K562 (cell line): ENCODE measurements at regions not wholly inside any gene's neighbourhood (a gene's known extent, or its start where the extent isn't known, plus 50 kb on each side); places are given as distances from the start of the nearest gene placed in this dataset.

Experiments
- ATAC-seq: fragments of 200-7000 bp; cut with Tn5 transposase; 3 replicates; pipeline ENCODE4 v1.9.1; 2020; ENCODE audit warnings: moderate library complexity
- BruUV-seq: library from RNA; stranded (reverse); fragments of 400-500 nt; replicated peaks from 2 replicates; lab custom pipeline; 2021; lab: Mats Ljungman, UMichigan
- CTCF ChIA-PET: fragments of 300-600 bp; formaldehyde crosslinking; extraction: SDS; loops from one replicate; lab custom pipeline; 2021; ENCODE audit warnings: low intra/inter-chr PET ratio; lab: Yijun Ruan, JAX
- POLR2A ChIA-PET: fragments of 300-600, 350-650 bp; sonication (Branson Sonifier 250); formaldehyde crosslinking; extraction: SDS; loops from one replicate; lab custom pipeline; 2021; ENCODE audit warnings: antibody characterized with exemption, inconsistent platforms; lab: Yijun Ruan, JAX
- DNase-seq, 4 experiments: peaks; one replicate each; pipeline versions ENCODE4 v3.0.0 to v3.0.0-alpha.2; 2011 to 2018; ENCODE audit warnings: low spot score in 3 of 4, mixed read lengths in 3 of 4; ENCODE audit errors: extremely low read depth in 1 of 4
- FAIRE-seq: peaks from 2 replicates; lab custom pipeline; 2011; peaks lifted over from hg19 to GRCh38; lab: Jason Lieb, UNC
- H2AFZ ChIP-seq: 2 replicates; pipeline ENCODE4 v1.6.0; 2011; ENCODE audit warnings: low read depth, low read length, control low read depth, inconsistent platforms
- H3K27ac ChIP-seq: fragments of 200-600 bp; 3 replicates; pipeline ENCODE4 v1.8.0; 2011; ENCODE audit warnings: low read depth, mild to moderate bottlenecking, control low read depth, inconsistent platforms, low read length, moderate library complexity, mixed read lengths; ENCODE audit errors: extremely low read depth
- H3K27me3 ChIP-seq, 2 experiments: fragments of 300-600 bp in 1 of 2; 2 replicates in 1 of 2; 3 replicates in 1 of 2; pipeline versions ENCODE4 v1.6.0 to v1.8.0; 2011; ENCODE audit warnings: inconsistent platforms in 2 of 2, low read length in 2 of 2, mild to moderate bottlenecking in 1 of 2, mixed read lengths in 1 of 2, moderate library complexity in 1 of 2; ENCODE audit not compliant: control insufficient read depth in 2 of 2, insufficient read depth in 2 of 2
- H3K36me3 ChIP-seq: fragments of 300-600 bp; 3 replicates; pipeline ENCODE4 v1.8.0; 2011; ENCODE audit warnings: mild to moderate bottlenecking, low read length, inconsistent platforms; ENCODE audit not compliant: control insufficient read depth, insufficient read depth
- H3K4me1 ChIP-seq, 2 experiments: fragments of 200-600 bp in 1 of 2; replicated peaks in 1 of 2; 2 replicates in 1 of 2; 3 replicates in 1 of 2; pipeline versions ENCODE4 v1.5.1 to v1.8.0; 2011; ENCODE audit warnings: inconsistent platforms in 2 of 2, low read length in 2 of 2, mild to moderate bottlenecking in 1 of 2, mixed read lengths in 1 of 2, moderate library complexity in 1 of 2; ENCODE audit not compliant: control insufficient read depth in 2 of 2, insufficient read depth in 2 of 2
- H3K4me2 ChIP-seq: 2 replicates; pipeline ENCODE4 v1.6.1; 2011; ENCODE audit warnings: low read length, control low read depth, inconsistent platforms, mixed read lengths; ENCODE audit not compliant: insufficient read depth
- H3K4me3 ChIP-seq: fragments of 200-600 bp; sonication (generic), shearing (Covaris generic); 2 replicates; pipeline ENCODE4 v1.5.1; 2016; ENCODE audit warnings: control low read depth, inconsistent platforms
- H3K79me2 ChIP-seq: fragments of 200-600 bp; 3 replicates; pipeline ENCODE4 v1.8.0; 2011; ENCODE audit warnings: low read length, inconsistent platforms; ENCODE audit not compliant: control insufficient read depth, insufficient read depth
- H3K9ac ChIP-seq, 2 experiments: 2 replicates each; pipeline versions ENCODE4 v1.6.0 to v1.6.1; 2011; ENCODE audit warnings: low read depth in 2 of 2, low read length in 2 of 2, control low read depth in 1 of 2, inconsistent platforms in 1 of 2, mild to moderate bottlenecking in 1 of 2, mixed read lengths in 1 of 2; ENCODE audit not compliant: insufficient read depth in 1 of 2
- H3K9me1 ChIP-seq: one replicate; pipeline ENCODE4 v1.6.0; 2011; ENCODE audit warnings: inconsistent platforms, mild to moderate bottlenecking, low read length, moderate library complexity; ENCODE audit not compliant: control insufficient read depth, insufficient read depth
- H3K9me3 ChIP-seq: replicated peaks from 2 replicates; pipeline ENCODE4 v1.5.1; 2011; ENCODE audit warnings: low read depth, low read length, inconsistent platforms; ENCODE audit not compliant: control insufficient read depth, insufficient read depth
- H4K20me1 ChIP-seq: replicated peaks from 2 replicates; pipeline ENCODE4 v1.6.1; 2011; ENCODE audit warnings: low read length, inconsistent platforms, mixed read lengths; ENCODE audit not compliant: control insufficient read depth, insufficient read depth
- CBX5 ChIP-seq: IDR thresholded peaks from 2 replicates; pipeline ENCODE4 v1.6.1; 2014; ENCODE audit warnings: low read depth, borderline replicate concordance
- HDAC2 ChIP-seq: fragments of 450-650 bp; IDR thresholded peaks from 2 replicates; pipeline ENCODE4 v1.6.1; 2016; ENCODE audit warnings: mild to moderate bottlenecking
- NUFIP1 ChIP-seq: fragments of 450-650 bp; IDR thresholded peaks from 2 replicates; pipeline ENCODE4 v1.6.1; 2018; ENCODE audit not compliant: partially characterized antibody
- XRCC4 ChIP-seq: IDR thresholded peaks from one replicate; pipeline ENCODE4 v1.6.1; 2011; ENCODE audit not compliant: insufficient read depth, insufficient read length; ENCODE audit errors: extremely low read depth
- ZNF140 ChIP-seq: fragments of 250-450 bp; sonication (Bioruptor Pico); IDR thresholded peaks from 2 replicates; pipeline ENCODE4 v1.8.0; 2021; ENCODE audit warnings: moderate library complexity, mild to moderate bottlenecking, inconsistent platforms
- ZNF699 ChIP-seq: fragments of 250-450 bp; sonication (Bioruptor Pico); IDR thresholded peaks from 2 replicates; pipeline ENCODE4 v1.8.0; 2021; ENCODE audit warnings: mild to moderate bottlenecking, moderate library complexity; ENCODE audit not compliant: insufficient replicate concordance
- WGBS: fragments of 100-300 bp; shearing (Covaris generic); methylation state at CpG from one replicate; pipeline ENCODE4 v1.1.6; 2016; ENCODE audit warnings: low coverage, mixed read lengths; ENCODE audit not compliant: insufficient coverage; ENCODE audit errors: missing lambda C conversion rate; 5-methylcytosine and 5-hydroxymethylcytosine counted together
- in situ Hi-C: fragments of 300-500 bp; cut with MboI; formaldehyde crosslinking; loops from 4 replicates; pipeline ENCODE4 v1.15.0; 2018; ENCODE audit warnings: inconsistent platforms, mixed read lengths
- intact Hi-C: fragments of 100-400 bp; cut with micrococcal nuclease; formaldehyde crosslinking; loops from 2 replicates; pipeline ENCODE4 v1.14.2; 2022
- TF ChIP-seq, protein P1 (sequence below): fragments of 250-450 bp; sonication (Bioruptor Pico); IDR thresholded peaks from 2 replicates; pipeline ENCODE4 v1.5.0; 2020; ENCODE audit warnings: mild to moderate bottlenecking, borderline replicate concordance
- TF ChIP-seq, protein P2 (sequence below): fragments of 250-450 bp; sonication (Bioruptor Pico); IDR thresholded peaks from 2 replicates; pipeline ENCODE4 v1.9.0; 2021; ENCODE audit warnings: mild to moderate bottlenecking, inconsistent platforms
- TF ChIP-seq, protein P3 (sequence below), 2 experiments: IDR thresholded peaks in 1 of 2; conservative IDR thresholded peaks in 1 of 2; 2 replicates each; pipeline ENCODE4 v1.6.1; 2016; ENCODE audit warnings: low read depth in 2 of 2, mild to moderate bottlenecking in 1 of 2, missing compliant biosample characterization in 1 of 2, missing genetic modification characterization in 1 of 2, moderate library complexity in 1 of 2
- TF ChIP-seq, protein P4 (sequence below): fragments of 450-650 bp; IDR thresholded peaks from one replicate; pipeline ENCODE4 v1.6.1; 2018; ENCODE audit warnings: mild to moderate bottlenecking, moderate library complexity; ENCODE audit not compliant: partially characterized antibody

DNA sequence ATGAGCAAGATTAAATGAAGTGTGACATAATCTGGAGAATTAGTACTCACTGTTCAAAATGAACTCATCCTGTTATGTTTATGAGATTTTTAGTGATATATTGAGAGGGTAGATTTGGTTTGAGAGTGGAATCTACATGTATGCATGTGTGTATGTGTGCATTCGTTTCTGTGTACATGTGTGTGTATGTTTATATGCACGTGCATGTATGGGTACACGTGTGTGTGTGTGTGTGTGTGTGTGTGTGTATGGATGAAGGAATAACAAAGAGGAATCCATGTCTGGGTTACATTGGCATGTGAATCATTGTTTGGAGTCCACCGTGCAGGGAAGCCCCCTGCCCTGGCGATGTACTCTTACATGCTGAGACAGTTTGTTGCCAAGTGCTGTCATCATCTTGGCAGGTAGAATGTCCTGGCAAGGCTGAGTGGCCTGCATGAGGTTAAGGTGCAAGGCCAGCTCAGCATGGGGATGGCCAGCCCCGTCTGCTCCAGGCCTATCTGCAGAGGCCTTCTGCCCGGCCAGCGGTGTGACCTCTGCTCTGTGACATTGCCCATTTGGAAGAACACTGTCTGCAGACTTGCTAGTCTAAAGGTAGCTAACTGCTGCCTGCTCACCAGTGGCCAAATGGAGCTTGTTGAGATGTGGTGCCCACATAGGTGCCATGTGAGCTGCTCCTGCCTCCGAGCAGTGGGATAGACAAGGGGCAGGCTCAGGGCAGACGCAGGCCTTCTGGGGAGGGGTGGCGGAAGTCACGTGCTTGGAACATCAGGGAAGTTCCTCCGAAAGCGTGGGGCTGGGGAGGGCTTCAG lies 222.3 kb downstream of the TEX29 start:
- FAIRE-seq = no peak
- no peak overlapping the region for H3K4me2 ChIP-seq
- no peak for DNase-seq
- H3K36me3 ChIP-seq = no peaks in the 10 kb centered on the region
- peaks cover 0 to 29% of the 10 kb centered on the region in 2 experiments; a peak in 2 of 5 replicates for H3K27me3 ChIP-seq
- no peak overlapping the region for H3K9ac ChIP-seq
- H3K27ac ChIP-seq = no peak overlapping the region
- no peaks in the 10 kb centered on the region for H3K4me1 ChIP-seq
- no peak for ATAC-seq
- in situ Hi-C loops (no loop called here), intact Hi-C loops (no loop called here)
- 1% methylated on average over 14 of the region's 14 CpGs for WGBS
- no peak overlapping the region for H2AFZ ChIP-seq
- H3K9me1 ChIP-seq = no peaks in the 10 kb centered on the region
- POLR2A ChIA-PET = interaction anchor here (0.7 kb wide), 1 partner anchor 15 kb away, joined by 3 read pairs; no protein-coding TSS in a partner anchor
- H4K20me1 ChIP-seq = no peaks in the 10 kb centered on the region
- no peak overlapping the region for H3K4me3 ChIP-seq
- CTCF ChIA-PET = no interaction called here
- no TSS peak for BruUV-seq
- no peaks in the 10 kb centered on the region for H3K9me3 ChIP-seq
- no peaks in the 10 kb centered on the region for H3K79me2 ChIP-seq
- TF ChIP-seq, protein P1, sequence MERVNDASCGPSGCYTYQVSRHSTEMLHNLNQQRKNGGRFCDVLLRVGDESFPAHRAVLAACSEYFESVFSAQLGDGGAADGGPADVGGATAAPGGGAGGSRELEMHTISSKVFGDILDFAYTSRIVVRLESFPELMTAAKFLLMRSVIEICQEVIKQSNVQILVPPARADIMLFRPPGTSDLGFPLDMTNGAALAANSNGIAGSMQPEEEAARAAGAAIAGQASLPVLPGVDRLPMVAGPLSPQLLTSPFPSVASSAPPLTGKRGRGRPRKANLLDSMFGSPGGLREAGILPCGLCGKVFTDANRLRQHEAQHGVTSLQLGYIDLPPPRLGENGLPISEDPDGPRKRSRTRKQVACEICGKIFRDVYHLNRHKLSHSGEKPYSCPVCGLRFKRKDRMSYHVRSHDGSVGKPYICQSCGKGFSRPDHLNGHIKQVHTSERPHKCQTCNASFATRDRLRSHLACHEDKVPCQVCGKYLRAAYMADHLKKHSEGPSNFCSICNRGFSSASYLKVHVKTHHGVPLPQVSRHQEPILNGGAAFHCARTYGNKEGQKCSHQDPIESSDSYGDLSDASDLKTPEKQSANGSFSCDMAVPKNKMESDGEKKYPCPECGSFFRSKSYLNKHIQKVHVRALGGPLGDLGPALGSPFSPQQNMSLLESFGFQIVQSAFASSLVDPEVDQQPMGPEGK (CRISPR knock-in tag) = no peak
- TF ChIP-seq ZNF699 (no peak), HDAC2 (no peak), NUFIP1 (no peak), CBX5 (no peak), ZNF140 (CRISPR knock-in tag) (no peak), XRCC4 (no peak)
- TF ChIP-seq, protein P2, sequence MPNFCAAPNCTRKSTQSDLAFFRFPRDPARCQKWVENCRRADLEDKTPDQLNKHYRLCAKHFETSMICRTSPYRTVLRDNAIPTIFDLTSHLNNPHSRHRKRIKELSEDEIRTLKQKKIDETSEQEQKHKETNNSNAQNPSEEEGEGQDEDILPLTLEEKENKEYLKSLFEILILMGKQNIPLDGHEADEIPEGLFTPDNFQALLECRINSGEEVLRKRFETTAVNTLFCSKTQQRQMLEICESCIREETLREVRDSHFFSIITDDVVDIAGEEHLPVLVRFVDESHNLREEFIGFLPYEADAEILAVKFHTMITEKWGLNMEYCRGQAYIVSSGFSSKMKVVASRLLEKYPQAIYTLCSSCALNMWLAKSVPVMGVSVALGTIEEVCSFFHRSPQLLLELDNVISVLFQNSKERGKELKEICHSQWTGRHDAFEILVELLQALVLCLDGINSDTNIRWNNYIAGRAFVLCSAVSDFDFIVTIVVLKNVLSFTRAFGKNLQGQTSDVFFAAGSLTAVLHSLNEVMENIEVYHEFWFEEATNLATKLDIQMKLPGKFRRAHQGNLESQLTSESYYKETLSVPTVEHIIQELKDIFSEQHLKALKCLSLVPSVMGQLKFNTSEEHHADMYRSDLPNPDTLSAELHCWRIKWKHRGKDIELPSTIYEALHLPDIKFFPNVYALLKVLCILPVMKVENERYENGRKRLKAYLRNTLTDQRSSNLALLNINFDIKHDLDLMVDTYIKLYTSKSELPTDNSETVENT (CRISPR knock-in tag) = no peak
- TF ChIP-seq, protein P3, sequence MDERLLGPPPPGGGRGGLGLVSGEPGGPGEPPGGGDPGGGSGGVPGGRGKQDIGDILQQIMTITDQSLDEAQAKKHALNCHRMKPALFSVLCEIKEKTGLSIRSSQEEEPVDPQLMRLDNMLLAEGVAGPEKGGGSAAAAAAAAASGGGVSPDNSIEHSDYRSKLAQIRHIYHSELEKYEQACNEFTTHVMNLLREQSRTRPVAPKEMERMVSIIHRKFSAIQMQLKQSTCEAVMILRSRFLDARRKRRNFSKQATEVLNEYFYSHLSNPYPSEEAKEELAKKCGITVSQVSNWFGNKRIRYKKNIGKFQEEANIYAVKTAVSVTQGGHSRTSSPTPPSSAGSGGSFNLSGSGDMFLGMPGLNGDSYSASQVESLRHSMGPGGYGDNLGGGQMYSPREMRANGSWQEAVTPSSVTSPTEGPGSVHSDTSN (CRISPR knock-in tag; IDR thresholded peaks at IDR 0.05; ENCODE audit: low read depth) = no peak
- TF ChIP-seq, protein P3 (tag; conservative IDR thresholded peaks at IDR 0.05; ENCODE audit: low read depth) = no peak
- TF ChIP-seq, protein P4, sequence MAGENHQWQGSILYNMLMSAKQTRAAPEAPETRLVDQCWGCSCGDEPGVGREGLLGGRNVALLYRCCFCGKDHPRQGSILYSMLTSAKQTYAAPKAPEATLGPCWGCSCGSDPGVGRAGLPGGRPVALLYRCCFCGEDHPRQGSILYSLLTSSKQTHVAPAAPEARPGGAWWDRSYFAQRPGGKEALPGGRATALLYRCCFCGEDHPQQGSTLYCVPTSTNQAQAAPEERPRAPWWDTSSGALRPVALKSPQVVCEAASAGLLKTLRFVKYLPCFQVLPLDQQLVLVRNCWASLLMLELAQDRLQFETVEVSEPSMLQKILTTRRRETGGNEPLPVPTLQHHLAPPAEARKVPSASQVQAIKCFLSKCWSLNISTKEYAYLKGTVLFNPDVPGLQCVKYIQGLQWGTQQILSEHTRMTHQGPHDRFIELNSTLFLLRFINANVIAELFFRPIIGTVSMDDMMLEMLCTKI = no peak
